ENCODE measurements at regions not wholly inside any gene's neighbourhood (a gene's known extent, or its start where the extent isn't known, plus 50 kb on each side); places are given as distances from the start of the nearest gene placed in this dataset.

DNA sequence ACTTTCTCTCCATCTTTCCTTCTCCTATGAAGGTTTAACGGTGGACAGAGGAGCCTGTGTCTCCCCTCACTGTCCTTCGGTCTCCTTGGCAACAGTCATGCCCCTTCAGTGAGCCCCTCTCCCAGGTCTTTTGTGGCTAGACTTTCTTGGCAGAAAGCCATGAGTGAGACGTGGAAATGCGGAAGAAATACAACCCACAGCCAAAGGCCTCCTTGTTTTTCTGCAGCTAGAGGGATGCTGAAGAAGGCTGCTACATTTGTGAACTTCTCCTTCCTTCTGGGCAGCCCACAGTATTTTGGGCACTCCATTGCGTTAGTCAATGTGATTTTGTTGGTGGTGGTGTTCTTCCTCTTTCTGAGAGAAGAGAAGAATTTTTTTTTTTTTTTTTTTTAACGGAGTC is 333.7 kb upstream of the PODXL start:
- Histone ChIP-seq H3K4me1 (ENCODE audit: control insufficient read depth, low read length) (no peaks in the 10 kb centered on the region), H3F3A (ENCODE audit: control insufficient read depth, insufficient read depth) (no peaks in the 10 kb centered on the region), H3K27ac (ENCODE audit: low read depth, low read length) (no peak overlapping the region), H3K36me3 (ENCODE audit: control insufficient read depth, low read length) (no peaks in the 10 kb centered on the region), H4K20me1 (ENCODE audit: control insufficient read depth, insufficient read depth, low read depth, low read length) (no peaks in the 10 kb centered on the region), H3K79me2 (ENCODE audit: control insufficient read depth, low read length) (no peaks in the 10 kb centered on the region), H3K9me3 (ENCODE audit: control insufficient read depth, insufficient read depth, low read length) (peaks cover 10% of the 10 kb centered on the region; the same call in 1 of the 2 replicates), H3K9me2 (replicated peaks; ENCODE audit: control insufficient read depth, low read length) (no peaks in the 10 kb centered on the region), H3K4me3 (ENCODE audit: low read length) (no peak overlapping the region), H3K4me2 (ENCODE audit: low read length) (no peak overlapping the region), H3K27me3 (ENCODE audit: control insufficient read depth, low read length) (no peaks in the 10 kb centered on the region)
- no peak for TF ChIP-seq EZH2phosphoT487 (IDR thresholded peaks at IDR 0.05; ENCODE audit: borderline replicate concordance, low read length)
- TF ChIP-seq, protein P1, sequence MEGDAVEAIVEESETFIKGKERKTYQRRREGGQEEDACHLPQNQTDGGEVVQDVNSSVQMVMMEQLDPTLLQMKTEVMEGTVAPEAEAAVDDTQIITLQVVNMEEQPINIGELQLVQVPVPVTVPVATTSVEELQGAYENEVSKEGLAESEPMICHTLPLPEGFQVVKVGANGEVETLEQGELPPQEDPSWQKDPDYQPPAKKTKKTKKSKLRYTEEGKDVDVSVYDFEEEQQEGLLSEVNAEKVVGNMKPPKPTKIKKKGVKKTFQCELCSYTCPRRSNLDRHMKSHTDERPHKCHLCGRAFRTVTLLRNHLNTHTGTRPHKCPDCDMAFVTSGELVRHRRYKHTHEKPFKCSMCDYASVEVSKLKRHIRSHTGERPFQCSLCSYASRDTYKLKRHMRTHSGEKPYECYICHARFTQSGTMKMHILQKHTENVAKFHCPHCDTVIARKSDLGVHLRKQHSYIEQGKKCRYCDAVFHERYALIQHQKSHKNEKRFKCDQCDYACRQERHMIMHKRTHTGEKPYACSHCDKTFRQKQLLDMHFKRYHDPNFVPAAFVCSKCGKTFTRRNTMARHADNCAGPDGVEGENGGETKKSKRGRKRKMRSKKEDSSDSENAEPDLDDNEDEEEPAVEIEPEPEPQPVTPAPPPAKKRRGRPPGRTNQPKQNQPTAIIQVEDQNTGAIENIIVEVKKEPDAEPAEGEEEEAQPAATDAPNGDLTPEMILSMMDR (IDR thresholded peaks at IDR 0.05; ENCODE audit: low read depth, low read length, poor library complexity, severe bottlenecking), result no peak

DNA sequence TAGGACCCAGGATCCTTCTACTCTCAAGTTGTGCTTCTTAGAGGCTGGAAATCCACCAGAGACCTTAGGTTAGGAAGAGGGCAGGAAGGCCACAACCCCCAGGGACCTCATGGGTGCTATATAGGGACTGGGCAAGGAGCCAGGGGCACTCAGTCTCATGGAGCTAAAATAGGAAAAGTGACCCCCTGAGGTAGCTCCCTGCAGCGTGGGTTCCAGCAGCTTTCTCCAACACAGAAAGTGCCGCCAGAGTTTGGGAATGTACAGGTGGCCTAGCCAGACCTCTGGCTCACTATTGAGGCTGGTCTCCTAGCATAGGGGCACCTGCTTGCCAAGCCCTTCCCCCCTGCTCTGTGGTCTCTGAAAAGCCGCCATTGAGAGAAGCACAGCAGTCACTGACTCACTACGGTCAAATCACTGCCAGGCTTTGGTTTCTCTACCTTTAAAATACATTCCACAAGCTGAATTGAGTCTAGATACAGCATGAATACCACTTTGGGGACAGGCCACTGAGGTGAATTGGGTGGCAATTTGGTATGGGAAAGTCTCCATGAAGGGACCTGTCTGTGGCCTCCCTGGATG is 333.2 kb upstream of the PODXL start:
- Histone ChIP-seq H3K4me3 (ENCODE audit: low read length) (no peak overlapping the region), H3K4me2 (ENCODE audit: low read length) (no peak overlapping the region), H3K9me2 (replicated peaks; ENCODE audit: control insufficient read depth, low read length) (no peaks in the 10 kb centered on the region), H3K27ac (ENCODE audit: low read depth, low read length) (no peak overlapping the region), H3K36me3 (ENCODE audit: control insufficient read depth, low read length) (no peaks in the 10 kb centered on the region), H3K79me2 (ENCODE audit: control insufficient read depth, low read length) (no peaks in the 10 kb centered on the region), H3K27me3 (ENCODE audit: control insufficient read depth, low read length) (no peaks in the 10 kb centered on the region), H3K9me3 (ENCODE audit: control insufficient read depth, insufficient read depth, low read length) (peaks cover 10% of the 10 kb centered on the region; the same call in 1 of the 2 replicates), H4K20me1 (ENCODE audit: control insufficient read depth, insufficient read depth, low read depth, low read length) (no peaks in the 10 kb centered on the region), H3F3A (ENCODE audit: control insufficient read depth, insufficient read depth) (no peaks in the 10 kb centered on the region), H3K4me1 (ENCODE audit: control insufficient read depth, low read length) (no peaks in the 10 kb centered on the region)
- TF ChIP-seq, protein P1 (IDR thresholded peaks at IDR 0.05; ENCODE audit: low read depth, low read length, poor library complexity, severe bottlenecking), result no peak
- no peak for TF ChIP-seq EZH2phosphoT487 (IDR thresholded peaks at IDR 0.05; ENCODE audit: borderline replicate concordance, low read length)

DNA sequence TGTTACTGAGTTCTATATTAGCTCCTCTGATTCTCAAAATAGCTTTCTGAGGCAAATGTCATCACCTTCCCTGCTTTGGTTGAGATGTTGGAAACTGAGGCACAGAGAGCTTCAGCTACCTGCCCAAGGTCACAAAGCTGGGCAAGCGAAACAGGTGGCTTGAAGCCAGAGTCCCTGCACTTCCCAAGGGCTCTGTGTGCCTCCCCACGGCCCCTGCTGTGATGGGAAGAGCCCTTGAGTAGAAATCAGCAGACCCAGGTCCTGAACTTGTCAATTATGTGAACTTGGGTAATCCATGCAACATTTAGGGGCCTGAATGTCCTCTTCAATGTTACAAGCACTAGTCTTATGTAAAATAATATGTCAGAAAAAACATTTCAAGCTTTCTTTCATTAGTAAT is 327.3 kb upstream of the PODXL start:
- Histone ChIP-seq H3K4me3 (ENCODE audit: low read length) (no peak overlapping the region), H3K4me2 (ENCODE audit: low read length) (no peak overlapping the region), H4K20me1 (ENCODE audit: control insufficient read depth, insufficient read depth, low read depth, low read length) (no peaks in the 10 kb centered on the region), H3K4me1 (ENCODE audit: control insufficient read depth, low read length) (no peaks in the 10 kb centered on the region), H3K79me2 (ENCODE audit: control insufficient read depth, low read length) (no peaks in the 10 kb centered on the region), H3F3A (ENCODE audit: control insufficient read depth, insufficient read depth) (no peaks in the 10 kb centered on the region), H3K27me3 (ENCODE audit: control insufficient read depth, low read length) (no peaks in the 10 kb centered on the region), H3K36me3 (ENCODE audit: control insufficient read depth, low read length) (no peaks in the 10 kb centered on the region), H3K9me3 (ENCODE audit: control insufficient read depth, insufficient read depth, low read length) (peaks cover 10% of the 10 kb centered on the region; the same call in 1 of the 2 replicates), H3K27ac (ENCODE audit: low read depth, low read length) (no peak overlapping the region), H3K9me2 (replicated peaks; ENCODE audit: control insufficient read depth, low read length) (no peaks in the 10 kb centered on the region)
- TF ChIP-seq, protein P1 (IDR thresholded peaks at IDR 0.05; ENCODE audit: low read depth, low read length, poor library complexity, severe bottlenecking), result no peak
- TF ChIP-seq EZH2phosphoT487 (IDR thresholded peaks at IDR 0.05; ENCODE audit: borderline replicate concordance, low read length), result no peak
